NCI-H2081 treated with DMSO at 0.1 percent for 48 hours (cell line): ENCODE measurements at regions not wholly inside any gene's neighbourhood (a gene's known extent, or its start where the extent isn't known, plus 50 kb on each side); places are given as distances from the start of the nearest gene placed in this dataset.

Experiments
- DNase-seq: peaks from one replicate; lab custom pipeline; 2025; lab: John Stamatoyannopoulos, UW

DNA sequence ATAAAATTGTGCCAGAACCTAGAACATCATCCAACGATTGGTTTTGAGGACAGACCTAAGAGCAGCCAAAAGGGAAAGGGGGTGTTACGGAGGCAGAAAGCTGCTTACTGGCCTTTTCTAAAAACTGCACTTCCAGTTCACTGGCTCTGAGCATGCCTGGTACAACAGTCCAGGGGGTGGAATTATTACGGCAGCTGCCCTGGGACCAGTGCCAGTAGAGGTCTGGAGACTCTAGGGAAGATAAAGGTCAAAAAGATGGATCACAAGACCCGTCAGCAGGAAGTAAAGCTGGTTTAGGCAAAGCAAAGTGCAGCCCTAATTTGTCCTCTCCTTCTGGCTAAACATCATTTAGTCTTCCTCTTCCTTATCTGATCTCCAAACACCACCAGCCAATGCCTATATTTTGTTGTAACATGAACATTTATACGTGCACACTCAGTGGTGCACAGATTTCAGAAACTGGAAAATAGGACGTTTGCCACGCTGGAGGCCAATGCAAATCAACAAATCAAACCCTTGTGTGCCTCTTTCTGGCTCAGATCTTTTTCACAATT is 216.4 kb upstream of the DPP6 start:
- DNase-seq: no peak

- no peak for DNase-seq
These were observed 213.6 kb upstream of the DPP6 start for GRCh38 chr7:153838591-153838990.

- no peak for DNase-seq
These were observed 211.3 kb upstream of the DPP6 start for GRCh38 chr7:153840861-153841260.

DNA sequence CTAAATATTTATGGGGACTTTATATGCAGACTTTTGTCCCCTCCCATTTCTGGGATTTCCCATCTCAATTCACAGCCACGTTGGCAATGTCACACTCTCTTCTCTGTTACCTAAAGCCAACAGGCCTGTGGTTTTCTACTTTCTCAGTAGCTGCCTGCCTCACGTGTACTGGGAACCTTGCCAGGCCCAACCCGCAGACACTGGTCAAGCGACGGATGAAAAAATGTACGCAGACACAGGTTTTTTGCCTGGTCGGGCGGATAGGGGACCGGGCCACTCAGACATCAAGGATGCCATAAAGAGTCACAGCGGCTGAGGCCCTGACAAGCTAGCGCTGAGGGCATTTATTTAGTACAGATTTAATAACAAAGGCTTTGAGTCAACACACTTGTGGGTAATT is 204.4 kb upstream of the DPP6 start:
- DNase-seq: no peak

DNA sequence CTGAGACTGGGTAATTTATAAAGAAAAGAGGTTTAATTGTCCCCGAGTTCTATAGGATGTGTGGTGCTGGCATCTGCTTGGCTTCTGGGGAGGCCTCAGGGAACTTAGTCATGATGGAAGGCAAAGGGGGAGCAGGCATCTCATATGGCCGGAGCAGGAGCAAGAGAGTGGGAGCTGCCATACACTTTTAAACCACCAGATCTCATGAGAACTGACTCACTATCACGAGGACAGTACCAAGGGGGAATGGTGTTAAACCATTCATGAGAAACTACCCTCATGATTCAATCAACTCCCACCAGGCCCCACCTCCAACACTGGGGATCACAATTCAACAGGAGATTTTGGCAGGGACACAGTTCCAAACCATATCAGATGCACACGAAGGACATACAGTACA is 199.9 kb upstream of the DPP6 start:
- DNase-seq: no peak

- DNase-seq: no peak
These were observed 193.8 kb upstream of the DPP6 start for GRCh38 chr7:153858355-153858754.

DNA sequence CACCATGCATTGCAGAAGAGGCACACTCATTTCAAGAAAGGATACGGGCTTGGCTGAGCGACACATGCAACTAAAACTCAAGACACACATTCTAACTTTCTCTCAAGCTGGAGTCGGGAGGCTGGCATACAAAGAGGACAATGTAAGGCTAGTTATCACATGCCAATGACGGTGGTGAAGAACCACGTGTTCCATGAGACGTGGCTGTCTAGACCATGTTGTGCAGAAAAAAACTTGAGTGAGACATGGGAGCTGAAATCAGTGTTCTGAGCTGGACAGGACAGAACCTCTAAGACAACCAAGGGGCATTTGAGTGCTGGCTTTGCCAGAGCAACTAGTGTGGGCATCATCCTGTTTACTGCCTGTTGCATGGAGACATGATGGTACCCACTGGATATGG is 193.0 kb upstream of the DPP6 start:
- DNase-seq: no peak

DNA sequence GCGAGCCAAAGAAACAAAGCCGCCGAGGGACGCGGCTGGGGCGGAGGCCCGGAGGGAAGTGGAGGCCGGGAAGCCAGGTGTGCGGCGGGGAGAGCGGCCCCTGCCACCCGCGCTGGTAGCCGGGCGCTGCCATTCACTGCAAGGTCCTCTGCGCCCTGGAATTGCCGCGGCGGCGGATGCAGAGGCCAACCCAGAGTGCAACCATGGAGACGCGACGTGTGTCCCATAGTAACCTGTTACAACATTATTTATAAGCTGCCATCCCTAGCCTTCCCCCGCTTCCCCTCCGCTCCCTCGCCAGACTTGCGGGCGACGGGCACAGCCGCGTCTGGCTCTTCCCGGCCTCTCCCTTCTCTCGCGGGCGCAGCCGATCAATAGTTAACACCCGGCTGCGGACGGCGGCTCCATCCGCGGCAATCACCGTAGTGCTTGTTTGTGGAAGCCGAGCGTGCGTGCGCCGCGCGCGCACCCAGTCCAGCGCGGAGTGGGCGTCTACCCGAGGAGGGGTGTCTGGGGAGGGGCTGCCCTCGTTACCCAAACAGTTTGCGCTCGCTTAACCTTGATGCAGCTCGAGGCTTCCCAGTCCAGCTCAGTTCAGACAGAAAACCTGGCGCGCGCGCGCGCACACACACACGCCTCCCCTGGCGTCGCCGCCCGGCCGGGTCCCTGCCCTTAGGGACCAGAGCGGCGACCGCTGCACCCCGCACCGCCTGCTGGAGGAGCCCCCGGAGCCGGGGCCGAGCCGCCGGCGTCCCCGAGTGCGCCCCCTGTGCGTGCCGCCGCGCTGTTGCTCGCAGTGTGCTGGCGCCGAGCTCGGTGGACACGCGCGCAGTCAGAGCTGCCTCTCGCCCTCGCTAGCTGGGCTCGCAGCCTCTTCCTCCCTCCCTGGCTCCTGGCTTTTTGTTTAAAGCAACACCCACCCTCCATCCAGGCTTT is 165.4 kb upstream of the DPP6 start:
- DNase-seq: no peak

DNA sequence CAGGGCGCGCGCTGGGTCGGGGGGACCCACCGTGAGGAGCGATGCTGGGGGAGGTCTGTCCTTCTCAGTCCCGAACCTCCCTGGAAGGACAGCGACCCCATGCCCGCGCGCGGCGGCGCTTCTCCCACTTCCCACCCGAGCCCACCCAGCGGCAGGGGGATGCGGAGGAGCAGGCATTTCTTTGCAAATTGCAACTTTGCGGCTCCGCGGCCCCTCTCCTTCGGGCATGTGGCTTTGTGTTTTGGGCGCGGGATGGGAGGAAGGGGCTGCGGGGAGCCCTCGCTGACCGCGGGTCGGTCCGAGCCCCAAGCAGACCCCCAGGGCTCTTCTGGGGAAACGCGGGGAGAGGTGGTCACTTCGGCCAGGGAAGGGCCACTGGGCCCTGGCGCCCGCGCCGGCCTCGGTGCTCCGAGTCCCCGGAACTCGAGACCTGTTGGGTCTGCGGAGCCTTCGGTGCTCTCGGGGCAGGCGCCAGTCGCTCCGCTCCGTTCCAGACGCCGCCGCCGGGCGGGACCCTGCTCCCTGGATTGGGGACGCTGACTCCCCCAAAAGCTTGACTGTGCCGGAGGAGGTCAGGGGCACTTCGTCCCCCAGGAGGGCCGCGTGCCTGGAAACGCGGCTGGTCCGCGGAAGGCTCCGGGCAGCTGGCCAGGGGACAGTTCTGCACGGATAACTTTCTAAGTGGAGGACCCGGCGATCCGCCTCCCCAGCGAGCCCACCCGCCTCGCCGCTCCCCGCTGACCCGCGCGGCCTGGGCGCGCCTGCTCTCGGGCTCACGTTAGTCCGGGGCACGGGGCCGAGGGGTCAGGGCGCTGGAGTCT is 164.2 kb upstream of the DPP6 start:
- no peak for DNase-seq

GRCh38 chr7:153891990-153892389 is 160.2 kb upstream of the DPP6 start:
- DNase-seq: no peak

GRCh38 chr7:153902862-153903261 is 149.3 kb upstream of the DPP6 start:
- DNase-seq: no peak

GRCh38 chr7:153912211-153912610 is 140.0 kb upstream of the DPP6 start:
- DNase-seq: no peak

DNA sequence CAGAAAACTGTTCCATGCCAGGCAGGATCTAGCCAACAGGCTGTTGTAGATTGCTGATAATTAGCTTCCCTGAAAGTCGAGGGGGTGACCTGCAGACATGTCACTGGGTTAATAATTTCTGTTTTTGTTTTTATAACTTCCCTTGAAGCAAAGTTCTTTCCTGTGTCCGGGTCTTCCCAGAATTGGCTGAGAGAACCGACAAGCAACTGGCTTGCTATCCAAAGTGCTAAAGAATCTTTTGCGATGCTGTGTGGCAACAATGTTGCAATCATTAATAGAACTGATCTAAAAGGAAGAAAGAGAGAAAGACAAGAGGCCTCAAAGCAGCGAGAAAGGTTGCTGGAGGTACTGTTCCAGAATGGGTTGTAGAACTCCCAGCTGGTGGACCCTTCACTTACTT is 132.1 kb upstream of the DPP6 start:
- DNase-seq: no peak

GRCh38 chr7:153920897-153921296 is 131.3 kb upstream of the DPP6 start:
- no peak for DNase-seq

- no peak for DNase-seq
These were observed 130.8 kb upstream of the DPP6 start for GRCh38 chr7:153921408-153921807.

DNA sequence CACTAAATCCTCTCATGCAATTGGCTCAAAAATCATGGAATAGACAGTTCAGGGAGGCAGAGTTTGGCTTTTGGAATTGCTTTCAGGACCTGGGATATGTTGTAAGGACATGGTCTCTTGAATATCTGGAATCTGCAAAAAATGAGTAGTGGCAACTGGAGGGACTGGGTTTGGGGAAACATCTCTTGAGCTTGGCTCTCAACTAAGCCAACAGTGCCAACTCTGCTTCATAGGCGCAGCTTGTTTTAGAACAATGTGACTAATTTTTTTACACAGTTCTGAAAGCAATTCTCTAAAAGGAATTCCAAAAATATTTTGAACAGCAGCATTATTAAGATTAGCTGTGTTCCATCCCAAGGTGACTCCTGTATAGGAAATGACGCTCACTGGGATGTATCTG is 121.5 kb upstream of the DPP6 start:
- DNase-seq: no peak

- DNase-seq: no peak
These were observed 118.2 kb upstream of the DPP6 start for GRCh38 chr7:153934048-153934447.

DNA sequence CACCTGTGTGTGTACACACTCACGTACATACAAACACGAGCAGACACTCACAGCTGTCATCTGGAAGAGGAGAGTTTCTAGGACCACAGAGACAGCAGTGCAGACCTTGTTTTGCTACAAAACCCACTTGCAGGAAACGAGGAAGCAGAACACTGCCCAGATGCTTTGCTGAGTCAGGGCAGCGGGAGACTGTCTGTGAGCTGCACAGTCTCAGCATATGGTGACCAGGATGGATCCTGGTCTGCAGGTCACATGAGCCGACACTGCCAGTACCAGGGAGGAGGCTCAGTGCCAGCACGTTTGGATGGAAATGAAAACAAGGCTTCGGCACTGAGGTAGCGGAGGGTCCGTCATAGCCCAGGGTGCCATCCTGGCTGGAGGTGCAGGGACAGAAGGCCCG is 117.6 kb upstream of the DPP6 start:
- no peak for DNase-seq

DNA sequence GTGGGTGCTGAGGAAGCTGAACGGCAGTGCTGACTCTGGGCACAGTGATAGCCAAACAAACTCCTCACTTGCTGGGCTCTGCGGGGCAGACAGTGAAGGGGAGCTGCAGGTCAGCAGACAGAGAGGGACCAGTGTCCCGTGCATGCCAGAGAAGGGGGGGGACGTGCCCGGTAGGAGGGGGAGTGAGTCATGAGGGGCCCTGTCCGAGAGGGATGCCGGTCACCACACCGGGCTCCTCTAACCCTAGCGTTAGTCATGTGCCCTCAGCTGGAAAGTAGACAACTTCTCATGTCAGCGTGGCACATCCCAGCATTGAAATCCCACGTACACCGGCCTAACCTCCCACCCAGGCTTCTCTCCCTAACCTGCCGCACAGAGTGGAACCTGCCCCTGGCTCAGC is 117.1 kb upstream of the DPP6 start:
- no peak for DNase-seq

DNA sequence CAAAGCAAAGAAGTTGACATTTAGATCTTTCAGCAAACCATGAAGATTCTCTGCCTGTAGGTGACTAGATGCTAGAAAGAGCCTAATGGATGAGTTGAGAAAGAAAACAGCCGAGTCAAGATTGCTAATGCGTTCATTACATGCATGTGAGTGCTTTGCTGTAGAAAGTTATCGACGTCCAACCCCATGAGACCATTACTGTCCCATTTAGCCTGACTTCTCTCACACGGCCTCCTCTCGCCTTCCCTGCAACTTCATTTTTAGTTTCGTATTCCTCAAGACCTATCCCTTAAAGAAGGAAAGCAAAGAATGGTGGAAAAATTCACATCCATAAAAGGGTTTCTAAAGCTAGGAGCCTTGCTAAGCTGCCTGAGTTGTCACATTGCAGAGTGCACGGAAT is 113.7 kb upstream of the DPP6 start:
- no peak for DNase-seq

DNA sequence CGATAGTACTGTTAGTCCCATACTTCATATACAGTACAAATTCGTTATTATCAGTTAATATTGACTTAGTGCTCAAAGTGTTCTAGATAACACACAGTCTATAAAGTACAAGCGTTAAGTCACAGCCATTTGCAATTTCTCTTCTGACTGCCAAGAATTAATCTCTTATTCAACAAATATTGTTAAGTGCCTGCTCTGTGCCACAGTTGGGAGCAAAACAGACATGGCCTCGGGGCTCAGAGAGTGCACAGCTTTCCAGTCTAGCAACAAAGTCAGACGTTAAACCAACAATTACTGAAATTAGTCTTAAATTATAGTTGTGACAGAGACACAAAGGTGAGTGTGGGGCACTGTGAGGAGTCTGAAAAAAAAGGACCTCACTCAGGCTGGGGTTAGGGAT is 113.0 kb upstream of the DPP6 start:
- DNase-seq: peak; percentile 75

GRCh38 chr7:153939654-153940053 is 112.5 kb upstream of the DPP6 start:
- DNase-seq: no peak

- no peak for DNase-seq
These were observed 111.1 kb upstream of the DPP6 start for GRCh38 chr7:153941061-153941460.
